ENCODE measurements at regions not wholly inside any gene's neighbourhood (a gene's known extent, or its start where the extent isn't known, plus 50 kb on each side); places are given as distances from the start of the nearest gene placed in this dataset.
"Not testable (repeated sequence)": the region's sequence is repeated elsewhere in the genome, so short reads cannot be mapped to it uniquely, and the experiment has no call there.

- no peak for TF ChIP-seq CTCF (IDR thresholded peaks at IDR 0.05)
- no peak for DNase-seq (ENCODE audit: low spot score)
- Histone ChIP-seq H3K9me3 (no peaks in the 10 kb centered on the region), H3K4me1 (no peaks in the 10 kb centered on the region), H3K36me3 (no peaks in the 10 kb centered on the region), H3K27me3 (no peaks in the 10 kb centered on the region), H3K27ac (no peak overlapping the region), H3K4me3 (no peak overlapping the region)
These were observed 395.5 kb downstream of the RPS6KC1 start for GRCh38 chr1:213446496-213446895.

DNA sequence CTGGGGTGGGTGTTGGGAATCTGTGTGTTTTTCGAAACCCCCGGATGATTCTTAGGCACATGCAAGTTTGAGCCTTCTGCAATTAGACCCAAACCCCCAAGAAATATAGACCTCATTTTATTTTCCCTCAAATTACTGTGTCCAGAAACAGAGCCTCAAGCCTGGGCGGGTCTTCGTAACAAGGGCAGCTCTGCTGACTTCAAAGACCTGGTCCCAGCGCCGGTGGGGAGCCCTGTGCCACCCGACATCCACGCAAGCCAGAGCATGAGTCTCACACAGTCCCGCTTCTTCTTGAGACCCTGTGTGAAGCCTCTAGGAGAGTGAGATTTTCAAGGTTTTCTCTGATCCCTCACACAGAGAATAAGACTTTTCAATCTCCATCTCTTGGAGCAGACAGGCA is 397.3 kb downstream of the RPS6KC1 start:
- no peak for DNase-seq (ENCODE audit: low spot score)
- TF ChIP-seq CTCF (IDR thresholded peaks at IDR 0.05): no peak
- Histone ChIP-seq H3K4me3 (no peak overlapping the region), H3K4me1 (no peaks in the 10 kb centered on the region), H3K36me3 (no peaks in the 10 kb centered on the region), H3K27ac (no peak overlapping the region), H3K9me3 (no peaks in the 10 kb centered on the region), H3K27me3 (no peaks in the 10 kb centered on the region)

DNA sequence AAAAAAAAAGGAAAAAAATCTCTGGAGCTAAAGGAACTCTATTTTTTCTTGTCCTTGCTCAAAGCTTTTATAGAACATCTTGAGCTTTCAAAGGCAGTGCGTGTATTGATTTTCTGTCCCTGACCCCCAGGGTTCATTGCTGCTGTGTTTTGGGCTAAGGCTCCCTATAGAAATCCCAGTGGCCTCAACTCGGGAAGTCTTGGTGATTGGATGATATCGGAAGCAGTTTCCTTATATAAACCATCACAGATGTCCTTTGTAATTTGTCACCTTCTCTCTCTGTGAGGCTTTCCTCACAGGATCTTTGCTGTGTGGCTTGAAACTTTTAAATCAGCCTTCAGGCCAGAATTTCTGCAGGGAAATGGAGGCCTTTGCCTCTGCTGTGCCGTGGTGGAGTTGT is 397.7 kb downstream of the RPS6KC1 start:
- Histone ChIP-seq H3K9me3 (no peaks in the 10 kb centered on the region), H3K27me3 (no peaks in the 10 kb centered on the region), H3K4me3 (no peak overlapping the region), H3K27ac (no peak overlapping the region), H3K36me3 (no peaks in the 10 kb centered on the region), H3K4me1 (no peaks in the 10 kb centered on the region)
- TF ChIP-seq CTCF (IDR thresholded peaks at IDR 0.05): no peak
- no peak for DNase-seq (ENCODE audit: low spot score)

- no peak overlapping the region for H3K27ac ChIP-seq
- H3K27me3 ChIP-seq: no peaks in the 10 kb centered on the region
- TF ChIP-seq CTCF (IDR thresholded peaks at IDR 0.05): no peak
- H3K36me3 ChIP-seq: no peaks in the 10 kb centered on the region
- peaks cover 0 to 11% of the 10 kb centered on the region in 2 donors for H3K4me1 ChIP-seq
- H3K4me3 ChIP-seq: no peak overlapping the region
- no peaks in the 10 kb centered on the region for H3K9me3 ChIP-seq
- DNase-seq (ENCODE audit: low spot score): no peak
These were observed 401.5 kb downstream of the RPS6KC1 start for GRCh38 chr1:213452501-213452900.

DNA sequence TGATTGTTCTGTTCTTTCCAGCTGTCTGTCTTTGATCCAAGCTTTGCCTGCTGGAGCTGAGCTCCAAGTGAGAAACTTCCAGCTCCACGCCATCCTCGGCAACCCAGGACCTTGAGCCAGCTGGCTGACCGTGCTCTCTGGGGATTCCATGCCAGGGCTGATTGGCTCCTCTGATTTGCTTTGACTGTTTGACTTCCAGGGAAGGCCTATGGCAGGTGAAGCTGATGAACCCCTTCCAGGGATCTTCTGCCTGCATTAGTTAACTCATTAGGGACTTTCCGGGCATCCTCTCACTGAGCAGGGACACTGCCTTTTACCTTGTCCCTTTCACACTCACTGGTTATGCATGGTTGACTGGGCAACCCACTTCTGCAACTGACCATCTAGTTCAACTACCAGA is 406.1 kb downstream of the RPS6KC1 start:
- no peaks in the 10 kb centered on the region for H3K27me3 ChIP-seq
- H3K9me3 ChIP-seq: no peaks in the 10 kb centered on the region
- no peak overlapping the region for H3K27ac ChIP-seq
- H3K4me1 ChIP-seq: peaks cover 0 to 14% of the 10 kb centered on the region in 2 donors
- H3K36me3 ChIP-seq: no peaks in the 10 kb centered on the region
- TF ChIP-seq CTCF (IDR thresholded peaks at IDR 0.05): no peak
- H3K4me3 ChIP-seq: no peak overlapping the region
- no peak for DNase-seq (ENCODE audit: low spot score)

DNA sequence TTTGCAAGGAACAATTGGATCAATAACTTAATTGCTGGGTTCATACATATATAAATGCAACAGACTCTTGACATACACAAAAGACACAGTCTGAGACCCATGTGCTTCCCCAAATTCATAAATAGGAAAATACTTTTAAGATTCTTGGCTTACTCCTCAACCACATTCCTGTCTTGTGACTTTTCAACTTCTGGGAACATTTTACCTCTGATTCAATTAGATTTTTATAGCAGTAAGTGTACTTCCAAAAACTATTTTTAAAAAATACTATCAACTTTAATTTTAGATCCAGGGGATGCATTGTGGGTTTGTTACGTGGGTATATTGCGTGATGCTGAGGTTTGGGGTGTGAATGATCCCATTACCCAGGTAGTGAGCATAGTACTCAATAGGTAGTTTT is 406.7 kb downstream of the RPS6KC1 start:
- H3K4me1 ChIP-seq: peaks cover 0 to 14% of the 10 kb centered on the region in 2 donors
- H3K4me3 ChIP-seq: no peak overlapping the region
- H3K27ac ChIP-seq: no peak overlapping the region
- no peak for DNase-seq (ENCODE audit: low spot score)
- H3K27me3 ChIP-seq: no peaks in the 10 kb centered on the region
- H3K36me3 ChIP-seq: no peaks in the 10 kb centered on the region
- TF ChIP-seq CTCF (IDR thresholded peaks at IDR 0.05): no peak
- H3K9me3 ChIP-seq: no peaks in the 10 kb centered on the region

- H3K27me3 ChIP-seq; H3K4me3 ChIP-seq; DNase-seq (ENCODE audit: low spot score); H3K9me3 ChIP-seq; H3K27ac ChIP-seq; H3K4me1 ChIP-seq; H3K36me3 ChIP-seq: not testable (repeated sequence)
These were observed 411.3 kb downstream of the RPS6KC1 start for GRCh38 chr1:213462374-213462773.
